ENCODE measurements at regions not wholly inside any gene's neighbourhood (a gene's known extent, or its start where the extent isn't known, plus 50 kb on each side); places are given as distances from the start of the nearest gene placed in this dataset.

GRCh38 chr20:5434116-5434515 is 117.4 kb upstream of the PROKR2 start:
- TF ChIP-seq CTCF (IDR thresholded peaks at IDR 0.05), result no peak
- no peaks in the 10 kb centered on the region for H3K9me3 Mint-ChIP-seq
- no peak for DNase-seq
- peaks cover 17% of the 10 kb centered on the region; the same call in 1 of the 2 replicates for H3K27me3 Mint-ChIP-seq (ENCODE audit: insufficient read depth)
- H3K36me3 Mint-ChIP-seq (ENCODE audit: low read depth), result no peaks in the 10 kb centered on the region
- H3K4me3 Mint-ChIP-seq, result no peak overlapping the region
- no peak overlapping the region for H3K27ac Mint-ChIP-seq
- H3K4me1 Mint-ChIP-seq (ENCODE audit: low read depth), result no peaks in the 10 kb centered on the region

GRCh38 chr20:5433352-5433751 is 116.6 kb upstream of the PROKR2 start:
- no peak for DNase-seq
- Mint-ChIP-seq H3K27me3 (ENCODE audit: insufficient read depth) (peaks cover 17% of the 10 kb centered on the region; the same call in 1 of the 2 replicates), H3K4me3 (no peak overlapping the region), H3K9me3 (no peaks in the 10 kb centered on the region), H3K36me3 (ENCODE audit: low read depth) (no peaks in the 10 kb centered on the region), H3K27ac (no peak overlapping the region), H3K4me1 (ENCODE audit: low read depth) (no peaks in the 10 kb centered on the region)
- TF ChIP-seq CTCF (IDR thresholded peaks at IDR 0.05), result no peak

- H3K4me3 Mint-ChIP-seq, result no peak overlapping the region
- TF ChIP-seq CTCF (IDR thresholded peaks at IDR 0.05), result no peak
- no peak overlapping the region for H3K27ac Mint-ChIP-seq
- no peak for DNase-seq
- H3K27me3 Mint-ChIP-seq (ENCODE audit: insufficient read depth), result peaks cover 17% of the 10 kb centered on the region; the same call in 1 of the 2 replicates
- H3K36me3 Mint-ChIP-seq (ENCODE audit: low read depth), result no peaks in the 10 kb centered on the region
- H3K4me1 Mint-ChIP-seq (ENCODE audit: low read depth), result no peaks in the 10 kb centered on the region
- H3K9me3 Mint-ChIP-seq, result no peaks in the 10 kb centered on the region
Observed at GRCh38 chr20:5432030-5432429, 115.3 kb upstream of the PROKR2 start.

GRCh38 chr20:5430670-5431069 is 113.9 kb upstream of the PROKR2 start:
- H3K9me3 Mint-ChIP-seq, result no peaks in the 10 kb centered on the region
- H3K4me3 Mint-ChIP-seq, result no peak overlapping the region
- peaks cover 11% of the 10 kb centered on the region for H3K27me3 Mint-ChIP-seq (ENCODE audit: insufficient read depth)
- H3K4me1 Mint-ChIP-seq (ENCODE audit: low read depth), result no peaks in the 10 kb centered on the region
- DNase-seq, result no peak
- no peak for TF ChIP-seq CTCF (IDR thresholded peaks at IDR 0.05)
- no peaks in the 10 kb centered on the region for H3K36me3 Mint-ChIP-seq (ENCODE audit: low read depth)
- H3K27ac Mint-ChIP-seq, result no peak overlapping the region

- H3K4me1 Mint-ChIP-seq (ENCODE audit: low read depth), result no peaks in the 10 kb centered on the region
- no peaks in the 10 kb centered on the region for H3K36me3 Mint-ChIP-seq (ENCODE audit: low read depth)
- DNase-seq, result no peak
- peaks cover 2% of the 10 kb centered on the region for H3K27me3 Mint-ChIP-seq (ENCODE audit: insufficient read depth)
- H3K4me3 Mint-ChIP-seq, result no peak overlapping the region
- H3K9me3 Mint-ChIP-seq, result no peaks in the 10 kb centered on the region
- TF ChIP-seq CTCF (IDR thresholded peaks at IDR 0.05), result no peak
- H3K27ac Mint-ChIP-seq, result no peak overlapping the region
Observed at GRCh38 chr20:5426026-5426425, 109.3 kb upstream of the PROKR2 start.

GRCh38 chr20:5416086-5416485 is 99.3 kb upstream of the PROKR2 start:
- H3K4me1 Mint-ChIP-seq (ENCODE audit: low read depth), result no peaks in the 10 kb centered on the region
- H3K27me3 Mint-ChIP-seq (ENCODE audit: insufficient read depth), result peaks cover 2% of the 10 kb centered on the region
- no peaks in the 10 kb centered on the region for H3K9me3 Mint-ChIP-seq

More at GRCh38 chr20:5416086-5416485, 99.3 kb upstream of the PROKR2 start:
- DNase-seq, result no peak
- no peaks in the 10 kb centered on the region for H3K36me3 Mint-ChIP-seq (ENCODE audit: low read depth)
- H3K27ac Mint-ChIP-seq, result no peak overlapping the region
- H3K4me3 Mint-ChIP-seq, result no peak overlapping the region
- no peak for TF ChIP-seq CTCF (IDR thresholded peaks at IDR 0.05)

All from HFFc6 (cell line).